Esophagus squamous epithelium (tissue), 5 donors: ENCODE measurements at regions not wholly inside any gene's neighbourhood (a gene's known extent, or its start where the extent isn't known, plus 50 kb on each side); places are given as distances from the start of the nearest gene placed in this dataset.

Experiments
- DNase-seq: peaks from one replicate; lab custom pipeline; 2025; lab: John Stamatoyannopoulos, UW
- H3K27ac ChIP-seq, 4 donors: fragments of 200-600 bp; sonication (generic); one replicate each; pipeline ENCODE4 v1.5.1; 2016 to 2019; ENCODE audit warnings: mild to moderate bottlenecking in 1 of 4
- H3K27me3 ChIP-seq, 4 donors: fragments of 200-600 bp; sonication (generic); 1 replicate in 3 of 4; 2 replicates in 1 of 4; pipeline versions ENCODE4 v1.5.1 to v1.6.0; 2017 to 2021; ENCODE audit warnings: antibody characterized with exemption in 1 of 4
- H3K36me3 ChIP-seq, 3 donors: fragments of 200-600 bp; sonication (generic); one replicate each; pipeline ENCODE4 v1.5.1; 2016 to 2019
- H3K4me1 ChIP-seq, 3 donors: fragments of 200-600 bp; sonication (generic); one replicate each; pipeline ENCODE4 v1.5.1; 2017 to 2019
- H3K4me3 ChIP-seq, 4 donors: fragments of 200-600 bp; sonication (generic); 1 replicate in 3 of 4; 2 replicates in 1 of 4; pipeline ENCODE4 v1.5.1; 2016 to 2019; ENCODE audit warnings: mild to moderate bottlenecking in 2 of 4, moderate library complexity in 1 of 4
- H3K9me3 ChIP-seq, 3 donors: fragments of 200-600 bp; sonication (generic); one replicate each; pipeline ENCODE4 v1.5.1; 2016 to 2019
- CTCF ChIP-seq, 6 experiments: fragments of 450-650 bp in 4 of 6; fragments of 200-600 bp in 2 of 6; sonication (generic) in 2 of 6; IDR thresholded peaks; one replicate each; pipeline ENCODE4 v1.5.1; 2016 to 2019; ENCODE audit warnings: antibody characterized with exemption in 6 of 6, mild to moderate bottlenecking in 4 of 6, moderate library complexity in 4 of 6
- POLR2A ChIP-seq, 4 donors: fragments of 450-650 bp; IDR thresholded peaks; one replicate each; pipeline ENCODE4 v1.6.1; 2017; ENCODE audit warnings: antibody characterized with exemption in 4 of 4, mild to moderate bottlenecking in 4 of 4, moderate library complexity in 3 of 4
- WGBS, 2 donors: methylation state at CpG; one replicate each; pipeline ENCODE4 v1.1.5; 2018; 5-methylcytosine and 5-hydroxymethylcytosine counted together
- intact Hi-C: fragments of 100-400 bp; cut with DNase I; formaldehyde crosslinking; loops from one replicate; pipeline ENCODE4 v1.15.0; 2022
- donor health status: DM: yes; HTN: yes; CAD: no.

GRCh38 chr16:52193441-52193840 lies 353.5 kb downstream of the TOX3 start:
- H3K4me3 ChIP-seq = no peak overlapping the region
- H3K27ac ChIP-seq = no peak overlapping the region

GRCh38 chr16:52191531-52192134 lies 355.3 kb downstream of the TOX3 start:
- intact Hi-C loops = no loop called here
- no peak for DNase-seq
- no peak overlapping the region for H3K4me3 ChIP-seq

More at GRCh38 chr16:52193441-52193840, 353.5 kb downstream of the TOX3 start:
- Histone ChIP-seq H3K4me1 (no peaks in the 10 kb centered on the region), H3K27me3 (peaks cover 0 to 18% (median 0%) of the 10 kb centered on the region in 4 donors), H3K36me3 (no peaks in the 10 kb centered on the region), H3K9me3 (no peaks in the 10 kb centered on the region)
- WGBS, 2 donors = 79 to 86% methylated on average over 2 of the region's 2 CpGs
- intact Hi-C loops = no loop called here
- no peak for DNase-seq
- TF ChIP-seq CTCF (IDR thresholded peaks at IDR 0.05) = no peak
- no peak for TF ChIP-seq POLR2A (IDR thresholded peaks at IDR 0.05)

GRCh38 chr16:52184336-52184735 lies 362.6 kb downstream of the TOX3 start:
- no peak overlapping the region for H3K4me3 ChIP-seq
- H3K27ac ChIP-seq = no peak overlapping the region
- no peaks in the 10 kb centered on the region for H3K27me3 ChIP-seq
- WGBS, 2 donors = 77 to 80% methylated on average over 3 of the region's 3 CpGs
- no peaks in the 10 kb centered on the region for H3K9me3 ChIP-seq
- H3K4me1 ChIP-seq = no peaks in the 10 kb centered on the region
- no peak for TF ChIP-seq POLR2A (IDR thresholded peaks at IDR 0.05)
- no peak for DNase-seq
- intact Hi-C loops = loop anchor here (10.0 kb wide), 1 partner anchor 730 kb away; no protein-coding TSS in a partner anchor
- no peaks in the 10 kb centered on the region for H3K36me3 ChIP-seq

More at GRCh38 chr16:52191531-52192134, 355.3 kb downstream of the TOX3 start:
- no peaks in the 10 kb centered on the region for H3K9me3 ChIP-seq
- no peaks in the 10 kb centered on the region for H3K36me3 ChIP-seq
- TF ChIP-seq POLR2A (IDR thresholded peaks at IDR 0.05) = no peak
- TF ChIP-seq CTCF (IDR thresholded peaks at IDR 0.05) = peak; percentile 59 to 90 (median 84)
- H3K27me3 ChIP-seq = peaks cover 0 to 18% (median 0%) of the 10 kb centered on the region in 4 donors
- H3K4me1 ChIP-seq = no peaks in the 10 kb centered on the region
- WGBS, 2 donors = 44 to 45% methylated on average over 7 of the region's 7 CpGs
- no peak overlapping the region for H3K27ac ChIP-seq

- no peak for TF ChIP-seq CTCF (IDR thresholded peaks at IDR 0.05)
- intact Hi-C loops = loop anchor here (10.0 kb wide), 1 partner anchor 732 kb away; no protein-coding TSS in a partner anchor
Measured at GRCh38 chr16:52182840-52183239, 364.1 kb downstream of the TOX3 start.

GRCh38 chr16:52174168-52174567 lies 372.8 kb downstream of the TOX3 start:
- no peak overlapping the region for H3K27ac ChIP-seq
- DNase-seq = no peak
- H3K4me1 ChIP-seq = no peaks in the 10 kb centered on the region
- H3K36me3 ChIP-seq = no peaks in the 10 kb centered on the region
- intact Hi-C loops = no loop called here
- no peaks in the 10 kb centered on the region for H3K9me3 ChIP-seq
- TF ChIP-seq CTCF (IDR thresholded peaks at IDR 0.05) (no peak), POLR2A (IDR thresholded peaks at IDR 0.05) (no peak)
- H3K27me3 ChIP-seq = no peaks in the 10 kb centered on the region
- WGBS, 2 donors = 57 to 74% methylated on average over 2 of the region's 2 CpGs
- H3K4me3 ChIP-seq = no peak overlapping the region

More at GRCh38 chr16:52182840-52183239, 364.1 kb downstream of the TOX3 start:
- no peaks in the 10 kb centered on the region for H3K27me3 ChIP-seq
- no peak for DNase-seq
- no peak overlapping the region for H3K4me3 ChIP-seq
- 84 to 89% methylated on average over 2 of the region's 2 CpGs for WGBS, 2 donors
- H3K4me1 ChIP-seq = no peaks in the 10 kb centered on the region
- H3K9me3 ChIP-seq = no peaks in the 10 kb centered on the region
- H3K27ac ChIP-seq = no peak overlapping the region
- no peaks in the 10 kb centered on the region for H3K36me3 ChIP-seq
